SK-N-SH treated with all-trans-retinoic acid at 6 μM for 48 hours (cell line): ENCODE measurements at regions not wholly inside any gene's neighbourhood (a gene's known extent, or its start where the extent isn't known, plus 50 kb on each side); places are given as distances from the start of the nearest gene placed in this dataset.
"Not testable (repeated sequence)": the region's sequence is repeated elsewhere in the genome, so short reads cannot be mapped to it uniquely, and the experiment has no call there.

Experiments used
- ATAC-seq: fragments of 200-7000 bp; cut with Tn5 transposase; 3 replicates; pipeline ENCODE4 v1.9.1; 2020; ENCODE audit warnings: mild to moderate bottlenecking, moderate library complexity
- ARNTL ChIP-seq: fragments of 450-650 bp; formaldehyde crosslinking; IDR thresholded peaks from 2 replicates; pipeline ENCODE4 v1.5.0; 2020; ENCODE audit warnings: low read depth, mild to moderate bottlenecking, moderate library complexity, borderline replicate concordance
- BACH2 ChIP-seq: fragments of 250-450 bp; sonication (Bioruptor Pico); IDR thresholded peaks from 2 replicates; pipeline ENCODE4 v1.9.0; 2021; ENCODE audit warnings: mild to moderate bottlenecking, borderline replicate concordance
- CSDC2 ChIP-seq: fragments of 250-450 bp; sonication (Bioruptor Pico); IDR thresholded peaks from 2 replicates; pipeline ENCODE4 v1.5.0; 2020; ENCODE audit warnings: mild to moderate bottlenecking, moderate library complexity
- ESRRG ChIP-seq: fragments of 250-450 bp; sonication (Bioruptor Pico); IDR thresholded peaks from 2 replicates; pipeline ENCODE4 v1.6.1; 2021; ENCODE audit warnings: mild to moderate bottlenecking
- GLIS3 ChIP-seq: fragments of 250-450 bp; sonication (Bioruptor Pico); IDR thresholded peaks from 2 replicates; pipeline ENCODE4 v1.5.0; 2020; ENCODE audit warnings: mild to moderate bottlenecking, moderate library complexity
- ISL1 ChIP-seq: fragments of 250-450 bp; sonication (Bioruptor Pico); IDR thresholded peaks from 2 replicates; pipeline ENCODE4 v2.1.2; 2022; ENCODE audit warnings: mild to moderate bottlenecking, moderate library complexity
- OSR1 ChIP-seq: fragments of 250-450 bp; sonication (Bioruptor Pico); IDR thresholded peaks from 2 replicates; pipeline ENCODE4 v1.8.0; 2022; ENCODE audit warnings: moderate library complexity, mild to moderate bottlenecking, inconsistent platforms
- PPARA ChIP-seq: fragments of 250-450 bp; sonication (Bioruptor Pico); IDR thresholded peaks from 2 replicates; pipeline ENCODE4 v1.5.0; 2020; ENCODE audit warnings: mild to moderate bottlenecking, borderline replicate concordance
- RARB ChIP-seq: fragments of 250-450 bp; sonication (Bioruptor Pico); IDR thresholded peaks from 2 replicates; pipeline ENCODE4 v1.8.0; 2021; ENCODE audit warnings: mild to moderate bottlenecking, moderate library complexity
- SNAI2 ChIP-seq: fragments of 250-450 bp; sonication (Bioruptor Pico); IDR thresholded peaks from 2 replicates; pipeline ENCODE4 v1.5.0; 2020; ENCODE audit warnings: mild to moderate bottlenecking, moderate library complexity
- TCF4 ChIP-seq: fragments of 250-450 bp; sonication (Bioruptor Pico); IDR thresholded peaks from 2 replicates; pipeline ENCODE4 v1.8.0; 2021; ENCODE audit warnings: mild to moderate bottlenecking, moderate library complexity, borderline replicate concordance
- TOX ChIP-seq: fragments of 250-450 bp; sonication (Bioruptor Pico); IDR thresholded peaks from 2 replicates; pipeline ENCODE4 v1.8.0; 2021; ENCODE audit warnings: mild to moderate bottlenecking, moderate library complexity, borderline replicate concordance
- ZC3H10 ChIP-seq: fragments of 250-450 bp; sonication (Bioruptor Pico); IDR thresholded peaks from 2 replicates; pipeline ENCODE4 v1.5.1; 2021; ENCODE audit warnings: mild to moderate bottlenecking, moderate library complexity
- ZFP3 ChIP-seq: fragments of 250-450 bp; sonication (Bioruptor Pico); IDR thresholded peaks from 2 replicates; pipeline ENCODE4 v1.5.0; 2020; ENCODE audit warnings: mild to moderate bottlenecking, moderate library complexity
- ZNF565 ChIP-seq: fragments of 450-650 bp; formaldehyde crosslinking; conservative IDR thresholded peaks from 2 replicates; pipeline ENCODE4 v1.5.0; 2020; ENCODE audit warnings: low read depth, mild to moderate bottlenecking, moderate library complexity
- ZNF70 ChIP-seq: fragments of 450-650 bp; formaldehyde crosslinking; IDR thresholded peaks from 2 replicates; pipeline ENCODE4 v1.5.0; 2020; ENCODE audit warnings: mild to moderate bottlenecking, moderate library complexity
- ZNF8 ChIP-seq: fragments of 450-650 bp; formaldehyde crosslinking; IDR thresholded peaks from 2 replicates; pipeline ENCODE4 v1.5.0; 2020; ENCODE audit warnings: mild to moderate bottlenecking, moderate library complexity
- TF ChIP-seq, protein P1 (sequence below): fragments of 250-450 bp; sonication (Bioruptor Pico); IDR thresholded peaks from 2 replicates; pipeline ENCODE4 v1.8.0; 2020; ENCODE audit warnings: mild to moderate bottlenecking, moderate library complexity, borderline replicate concordance
- TF ChIP-seq, protein P2 (sequence below): fragments of 250-450 bp; sonication (Bioruptor Pico); IDR thresholded peaks from 2 replicates; pipeline ENCODE4 v1.8.0; 2021; ENCODE audit warnings: low read depth, mild to moderate bottlenecking, moderate library complexity, borderline replicate concordance
- TF ChIP-seq, protein P3 (sequence below): fragments of 250-450 bp; sonication (Bioruptor Pico); IDR thresholded peaks from 2 replicates; pipeline ENCODE4 v1.5.0; 2020; ENCODE audit warnings: mild to moderate bottlenecking, moderate library complexity
- TF ChIP-seq, protein P4 (sequence below): fragments of 250-450 bp; sonication (Bioruptor Pico); IDR thresholded peaks from 2 replicates; pipeline ENCODE4 v1.5.1; 2020; ENCODE audit warnings: low read depth, mild to moderate bottlenecking, moderate library complexity
- TF ChIP-seq, protein P5 (sequence below): fragments of 250-450 bp; sonication (Bioruptor Pico); IDR thresholded peaks from 2 replicates; pipeline ENCODE4 v1.5.1; 2021; ENCODE audit warnings: mild to moderate bottlenecking, moderate library complexity

DNA sequence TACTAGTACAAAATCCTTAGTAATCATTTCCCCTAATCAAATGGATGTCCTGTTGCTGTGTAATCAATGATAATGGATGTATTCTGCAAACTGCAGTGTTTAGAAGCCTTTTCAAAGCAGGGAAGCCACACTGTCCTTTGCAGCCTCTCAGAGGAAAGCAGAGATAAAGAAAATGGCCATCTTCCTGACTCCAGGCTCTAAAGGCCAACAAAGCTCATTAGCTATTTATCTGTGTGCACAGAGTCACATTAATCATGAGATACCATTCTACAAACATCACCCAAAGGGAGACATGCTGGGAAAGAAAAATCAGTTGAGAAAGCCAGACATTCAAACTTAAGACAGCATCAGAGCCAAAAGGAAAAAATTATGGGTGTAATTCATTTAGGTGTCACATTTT lies 165.0 kb downstream of the RAD51AP2 start:
- TF ChIP-seq ZNF565 (no peak), BACH2 (CRISPR knock-in tag) (no peak), ESRRG (no peak), ZFP3 (no peak), TCF4 (CRISPR knock-in tag) (no peak), ISL1 (no peak), PPARA (no peak), SNAI2 (CRISPR knock-in tag) (no peak), RARB (no peak), GLIS3 (CRISPR knock-in tag) (no peak), ZC3H10 (CRISPR knock-in tag) (no peak), ZNF8 (no peak), OSR1 (CRISPR knock-in tag) (no peak), TOX (CRISPR knock-in tag) (no peak), ARNTL (CRISPR knock-in tag) (no peak)
- TF ChIP-seq, protein P1, sequence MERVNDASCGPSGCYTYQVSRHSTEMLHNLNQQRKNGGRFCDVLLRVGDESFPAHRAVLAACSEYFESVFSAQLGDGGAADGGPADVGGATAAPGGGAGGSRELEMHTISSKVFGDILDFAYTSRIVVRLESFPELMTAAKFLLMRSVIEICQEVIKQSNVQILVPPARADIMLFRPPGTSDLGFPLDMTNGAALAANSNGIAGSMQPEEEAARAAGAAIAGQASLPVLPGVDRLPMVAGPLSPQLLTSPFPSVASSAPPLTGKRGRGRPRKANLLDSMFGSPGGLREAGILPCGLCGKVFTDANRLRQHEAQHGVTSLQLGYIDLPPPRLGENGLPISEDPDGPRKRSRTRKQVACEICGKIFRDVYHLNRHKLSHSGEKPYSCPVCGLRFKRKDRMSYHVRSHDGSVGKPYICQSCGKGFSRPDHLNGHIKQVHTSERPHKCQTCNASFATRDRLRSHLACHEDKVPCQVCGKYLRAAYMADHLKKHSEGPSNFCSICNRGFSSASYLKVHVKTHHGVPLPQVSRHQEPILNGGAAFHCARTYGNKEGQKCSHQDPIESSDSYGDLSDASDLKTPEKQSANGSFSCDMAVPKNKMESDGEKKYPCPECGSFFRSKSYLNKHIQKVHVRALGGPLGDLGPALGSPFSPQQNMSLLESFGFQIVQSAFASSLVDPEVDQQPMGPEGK (CRISPR knock-in tag) = no peak
- TF ChIP-seq, protein P2, sequence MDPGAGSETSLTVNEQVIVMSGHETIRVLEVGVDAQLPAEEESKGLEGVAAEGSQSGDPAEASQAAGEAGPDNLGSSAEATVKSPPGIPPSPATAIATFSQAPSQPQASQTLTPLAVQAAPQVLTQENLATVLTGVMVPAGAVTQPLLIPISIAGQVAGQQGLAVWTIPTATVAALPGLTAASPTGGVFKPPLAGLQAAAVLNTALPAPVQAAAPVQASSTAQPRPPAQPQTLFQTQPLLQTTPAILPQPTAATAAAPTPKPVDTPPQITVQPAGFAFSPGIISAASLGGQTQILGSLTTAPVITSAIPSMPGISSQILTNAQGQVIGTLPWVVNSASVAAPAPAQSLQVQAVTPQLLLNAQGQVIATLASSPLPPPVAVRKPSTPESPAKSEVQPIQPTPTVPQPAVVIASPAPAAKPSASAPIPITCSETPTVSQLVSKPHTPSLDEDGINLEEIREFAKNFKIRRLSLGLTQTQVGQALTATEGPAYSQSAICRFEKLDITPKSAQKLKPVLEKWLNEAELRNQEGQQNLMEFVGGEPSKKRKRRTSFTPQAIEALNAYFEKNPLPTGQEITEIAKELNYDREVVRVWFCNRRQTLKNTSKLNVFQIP (CRISPR knock-in tag) = no peak
- TF ChIP-seq, protein P3, sequence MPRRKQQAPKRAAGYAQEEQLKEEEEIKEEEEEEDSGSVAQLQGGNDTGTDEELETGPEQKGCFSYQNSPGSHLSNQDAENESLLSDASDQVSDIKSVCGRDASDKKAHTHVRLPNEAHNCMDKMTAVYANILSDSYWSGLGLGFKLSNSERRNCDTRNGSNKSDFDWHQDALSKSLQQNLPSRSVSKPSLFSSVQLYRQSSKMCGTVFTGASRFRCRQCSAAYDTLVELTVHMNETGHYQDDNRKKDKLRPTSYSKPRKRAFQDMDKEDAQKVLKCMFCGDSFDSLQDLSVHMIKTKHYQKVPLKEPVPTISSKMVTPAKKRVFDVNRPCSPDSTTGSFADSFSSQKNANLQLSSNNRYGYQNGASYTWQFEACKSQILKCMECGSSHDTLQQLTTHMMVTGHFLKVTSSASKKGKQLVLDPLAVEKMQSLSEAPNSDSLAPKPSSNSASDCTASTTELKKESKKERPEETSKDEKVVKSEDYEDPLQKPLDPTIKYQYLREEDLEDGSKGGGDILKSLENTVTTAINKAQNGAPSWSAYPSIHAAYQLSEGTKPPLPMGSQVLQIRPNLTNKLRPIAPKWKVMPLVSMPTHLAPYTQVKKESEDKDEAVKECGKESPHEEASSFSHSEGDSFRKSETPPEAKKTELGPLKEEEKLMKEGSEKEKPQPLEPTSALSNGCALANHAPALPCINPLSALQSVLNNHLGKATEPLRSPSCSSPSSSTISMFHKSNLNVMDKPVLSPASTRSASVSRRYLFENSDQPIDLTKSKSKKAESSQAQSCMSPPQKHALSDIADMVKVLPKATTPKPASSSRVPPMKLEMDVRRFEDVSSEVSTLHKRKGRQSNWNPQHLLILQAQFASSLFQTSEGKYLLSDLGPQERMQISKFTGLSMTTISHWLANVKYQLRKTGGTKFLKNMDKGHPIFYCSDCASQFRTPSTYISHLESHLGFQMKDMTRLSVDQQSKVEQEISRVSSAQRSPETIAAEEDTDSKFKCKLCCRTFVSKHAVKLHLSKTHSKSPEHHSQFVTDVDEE (CRISPR knock-in tag) = no peak
- TF ChIP-seq, protein P4, sequence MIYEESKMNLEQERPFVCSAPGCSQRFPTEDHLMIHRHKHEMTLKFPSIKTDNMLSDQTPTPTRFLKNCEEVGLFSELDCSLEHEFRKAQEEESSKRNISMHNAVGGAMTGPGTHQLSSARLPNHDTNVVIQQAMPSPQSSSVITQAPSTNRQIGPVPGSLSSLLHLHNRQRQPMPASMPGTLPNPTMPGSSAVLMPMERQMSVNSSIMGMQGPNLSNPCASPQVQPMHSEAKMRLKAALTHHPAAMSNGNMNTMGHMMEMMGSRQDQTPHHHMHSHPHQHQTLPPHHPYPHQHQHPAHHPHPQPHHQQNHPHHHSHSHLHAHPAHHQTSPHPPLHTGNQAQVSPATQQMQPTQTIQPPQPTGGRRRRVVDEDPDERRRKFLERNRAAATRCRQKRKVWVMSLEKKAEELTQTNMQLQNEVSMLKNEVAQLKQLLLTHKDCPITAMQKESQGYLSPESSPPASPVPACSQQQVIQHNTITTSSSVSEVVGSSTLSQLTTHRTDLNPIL = no peak
- TF ChIP-seq, protein P5, sequence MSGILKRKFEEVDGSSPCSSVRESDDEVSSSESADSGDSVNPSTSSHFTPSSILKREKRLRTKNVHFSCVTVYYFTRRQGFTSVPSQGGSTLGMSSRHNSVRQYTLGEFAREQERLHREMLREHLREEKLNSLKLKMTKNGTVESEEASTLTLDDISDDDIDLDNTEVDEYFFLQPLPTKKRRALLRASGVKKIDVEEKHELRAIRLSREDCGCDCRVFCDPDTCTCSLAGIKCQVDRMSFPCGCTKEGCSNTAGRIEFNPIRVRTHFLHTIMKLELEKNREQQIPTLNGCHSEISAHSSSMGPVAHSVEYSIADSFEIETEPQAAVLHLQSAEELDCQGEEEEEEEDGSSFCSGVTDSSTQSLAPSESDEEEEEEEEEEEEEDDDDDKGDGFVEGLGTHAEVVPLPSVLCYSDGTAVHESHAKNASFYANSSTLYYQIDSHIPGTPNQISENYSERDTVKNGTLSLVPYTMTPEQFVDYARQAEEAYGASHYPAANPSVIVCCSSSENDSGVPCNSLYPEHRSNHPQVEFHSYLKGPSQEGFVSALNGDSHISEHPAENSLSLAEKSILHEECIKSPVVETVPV = no peak
- TF ChIP-seq, all 23 proteins: peak for 0
- ATAC-seq = no peak; the same call in 2 of the 3 replicates

DNA sequence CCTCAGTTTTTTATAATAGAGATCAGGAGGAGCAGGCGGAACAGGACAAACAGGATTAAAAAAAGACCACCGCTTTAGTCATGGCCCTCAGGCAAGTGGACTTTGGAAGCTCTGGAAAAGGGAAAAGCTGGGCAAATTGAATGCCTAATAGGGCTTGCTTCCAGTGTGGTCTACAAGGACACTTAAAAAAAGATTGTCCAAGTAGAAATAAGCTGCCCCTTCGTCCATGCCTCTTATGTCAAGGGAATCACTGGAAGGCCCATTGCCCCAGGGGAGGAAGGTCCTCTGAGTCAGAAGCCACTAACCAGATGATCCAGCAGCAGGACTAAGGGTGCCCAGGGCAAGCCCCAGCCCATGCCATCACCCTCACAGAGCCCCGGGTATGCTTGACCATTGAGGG lies 175.5 kb downstream of the RAD51AP2 start:
- not testable (repeated sequence) for ATAC-seq

DNA sequence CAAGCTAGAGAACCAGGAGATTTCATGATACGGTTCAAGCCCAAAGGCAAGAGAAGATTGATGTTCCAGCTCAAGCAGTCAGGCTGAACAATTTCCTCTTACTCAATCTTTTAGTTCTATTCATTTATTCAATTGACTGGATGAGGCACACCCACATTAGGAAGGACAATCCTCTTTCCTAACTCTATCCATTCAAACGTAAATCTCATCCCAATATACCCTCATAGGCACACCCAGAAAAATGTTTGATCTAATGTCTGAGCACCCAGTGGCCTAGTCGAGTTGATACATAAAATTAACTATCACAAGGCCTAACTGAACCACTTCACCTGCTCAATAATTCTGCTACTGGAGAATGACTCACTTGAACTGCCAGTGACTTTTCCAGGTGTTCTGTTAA lies 180.7 kb downstream of the RAD51AP2 start:
- TF ChIP-seq ZNF70 (CRISPR knock-in tag) = no peak
- TF ChIP-seq ARNTL (CRISPR knock-in tag) = no peak
- TF ChIP-seq PPARA = no peak
- TF ChIP-seq RARB = no peak
- TF ChIP-seq, protein P4 = no peak
- no peak for TF ChIP-seq ESRRG
- no peak for TF ChIP-seq OSR1 (CRISPR knock-in tag)
- no peak for TF ChIP-seq TCF4 (CRISPR knock-in tag)
- TF ChIP-seq BACH2 (CRISPR knock-in tag) = no peak
- TF ChIP-seq CSDC2 (CRISPR knock-in tag) = no peak
- no peak for TF ChIP-seq ZFP3
- TF ChIP-seq TOX (CRISPR knock-in tag) = no peak
- no peak for TF ChIP-seq ZNF8
- no peak for TF ChIP-seq ZNF565
- no peak for TF ChIP-seq GLIS3 (CRISPR knock-in tag)
- no peak for TF ChIP-seq SNAI2 (CRISPR knock-in tag)
- TF ChIP-seq, protein P2 (CRISPR knock-in tag) = no peak
- ATAC-seq = no peak
